Fibroblast of lung (primary cell): ENCODE measurements at regions not wholly inside any gene's neighbourhood (a gene's known extent, or its start where the extent isn't known, plus 50 kb on each side); places are given as distances from the start of the nearest gene placed in this dataset.

Experiments
- DNase-seq, 2 donors: peaks; one replicate each; pipeline versions ENCODE4 v3.0.0 to v3.0.0-alpha.2; 2010; ENCODE audit warnings: low read depth in 2 of 2
- H2AFZ ChIP-seq: 2 replicates; pipeline ENCODE4 v1.5.1; 2012; ENCODE audit warnings: low read length, control low read depth, inconsistent platforms
- H3K27ac ChIP-seq: 2 replicates; pipeline ENCODE4 v1.5.1; 2011; ENCODE audit warnings: low read length, control low read depth; ENCODE audit not compliant: insufficient read depth
- H3K27me3 ChIP-seq: 2 replicates; pipeline ENCODE4 v1.5.1; 2011; ENCODE audit warnings: mild to moderate bottlenecking, low read length; ENCODE audit not compliant: control insufficient read depth, insufficient read depth
- H3K36me3 ChIP-seq: 2 replicates; pipeline ENCODE4 v1.5.1; 2011; ENCODE audit warnings: low read length; ENCODE audit not compliant: control insufficient read depth, insufficient read depth
- H3K4me1 ChIP-seq: 2 replicates; pipeline ENCODE4 v1.5.1; 2011; ENCODE audit warnings: low read length; ENCODE audit not compliant: control insufficient read depth, insufficient read depth; ENCODE audit errors: extremely low read depth
- H3K4me2 ChIP-seq: 2 replicates; pipeline ENCODE4 v1.5.1; 2011; ENCODE audit warnings: low read length, control low read depth; ENCODE audit not compliant: insufficient read depth; ENCODE audit errors: extremely low read depth
- H3K4me3 ChIP-seq, 4 experiments: fragments of 200-600 bp in 1 of 4; sonication (generic) in 1 of 4; replicated peaks in 1 of 4; 2 replicates each; pipeline ENCODE4 v1.5.1; 2011 to 2016; ENCODE audit warnings: low read length in 4 of 4, low read depth in 3 of 4, mild to moderate bottlenecking in 3 of 4, control low read depth in 2 of 4, inconsistent platforms in 1 of 4, mixed read lengths in 1 of 4; ENCODE audit not compliant: insufficient read depth in 1 of 4; ENCODE audit errors: control extremely low read depth in 1 of 4
- H3K79me2 ChIP-seq: 2 replicates; pipeline ENCODE4 v1.5.1; 2012; ENCODE audit warnings: mild to moderate bottlenecking, low read length, inconsistent platforms; ENCODE audit not compliant: control insufficient read depth, insufficient read depth
- H3K9ac ChIP-seq: 2 replicates; pipeline ENCODE4 v1.5.1; 2011; ENCODE audit warnings: mild to moderate bottlenecking, low read length, control low read depth; ENCODE audit not compliant: insufficient read depth
- H3K9me3 ChIP-seq: 2 replicates; pipeline ENCODE4 v1.5.1; 2012; ENCODE audit warnings: low read depth, low read length; ENCODE audit not compliant: control insufficient read depth, insufficient read depth
- H4K20me1 ChIP-seq: 2 replicates; pipeline ENCODE4 v1.5.1; 2011; ENCODE audit warnings: low read length; ENCODE audit not compliant: control insufficient read depth, insufficient read depth; ENCODE audit errors: extremely low read depth
- EZH2 ChIP-seq: IDR thresholded peaks from 2 replicates; pipeline ENCODE4 v1.5.1; 2012; ENCODE audit warnings: low read length, control low read depth, mild to moderate bottlenecking; ENCODE audit errors: missing control alignments
- TF ChIP-seq, protein P1 (sequence below), 2 donors: IDR thresholded peaks in 1 of 2; conservative IDR thresholded peaks in 1 of 2; 1 replicate in 1 of 2; 2 replicates in 1 of 2; pipeline ENCODE4 v1.5.1; 2011 to 2012; ENCODE audit warnings: low read length in 2 of 2, control low read depth in 1 of 2, inconsistent platforms in 1 of 2, low read depth in 1 of 2, mild to moderate bottlenecking in 1 of 2

DNA sequence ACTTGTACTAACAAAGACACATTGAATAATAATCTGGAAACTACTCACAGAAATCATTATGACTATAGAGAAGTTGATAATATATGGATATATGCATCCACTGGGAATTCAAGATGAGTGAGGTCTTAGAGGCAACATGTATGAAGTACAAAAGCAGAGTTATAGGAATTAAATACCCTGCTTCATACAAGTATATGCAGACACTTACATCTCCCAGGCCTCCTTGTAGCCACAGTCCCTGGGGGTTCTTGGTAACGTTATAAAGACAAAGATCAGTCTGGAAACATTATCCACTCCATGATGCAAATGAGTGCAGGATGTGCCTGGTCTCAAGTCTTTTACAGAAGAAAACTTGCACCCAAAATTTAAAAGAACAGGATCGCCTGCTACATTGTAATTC is 92.4 kb upstream of the ANXA1 start:
- DNase-seq = no peak

DNA sequence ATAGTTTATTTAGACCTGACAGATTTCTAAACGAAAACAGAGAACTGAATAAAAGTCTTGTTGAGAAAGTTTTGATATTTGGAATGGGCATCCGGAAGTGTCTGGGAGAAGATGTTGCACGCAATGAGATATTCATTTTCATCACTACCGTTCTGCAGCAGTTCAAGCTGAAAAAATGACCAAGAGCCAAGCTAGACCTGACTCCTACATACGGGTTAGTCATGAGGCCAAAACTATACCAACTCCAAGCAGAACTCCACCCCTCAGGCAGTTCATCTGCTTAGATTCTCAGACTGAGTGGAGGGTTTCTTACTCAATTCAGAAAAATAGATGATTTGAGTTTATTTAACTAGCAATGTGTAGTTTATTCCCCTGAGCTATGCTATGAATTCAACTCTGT is 95.4 kb upstream of the ANXA1 start:
- Histone ChIP-seq H3K4me1 (no peaks in the 10 kb centered on the region), H2AFZ (no peak overlapping the region), H3K9me3 (no peaks in the 10 kb centered on the region), H3K4me2 (no peak overlapping the region), H3K79me2 (no peaks in the 10 kb centered on the region), H3K4me3 (no peak overlapping the region), H4K20me1 (no peaks in the 10 kb centered on the region), H3K27me3 (no peaks in the 10 kb centered on the region), H3K36me3 (no peaks in the 10 kb centered on the region), H3K27ac (no peak overlapping the region), H3K9ac (no peak overlapping the region)
- DNase-seq = no peak
- no peak for TF ChIP-seq EZH2
- TF ChIP-seq, protein P1, sequence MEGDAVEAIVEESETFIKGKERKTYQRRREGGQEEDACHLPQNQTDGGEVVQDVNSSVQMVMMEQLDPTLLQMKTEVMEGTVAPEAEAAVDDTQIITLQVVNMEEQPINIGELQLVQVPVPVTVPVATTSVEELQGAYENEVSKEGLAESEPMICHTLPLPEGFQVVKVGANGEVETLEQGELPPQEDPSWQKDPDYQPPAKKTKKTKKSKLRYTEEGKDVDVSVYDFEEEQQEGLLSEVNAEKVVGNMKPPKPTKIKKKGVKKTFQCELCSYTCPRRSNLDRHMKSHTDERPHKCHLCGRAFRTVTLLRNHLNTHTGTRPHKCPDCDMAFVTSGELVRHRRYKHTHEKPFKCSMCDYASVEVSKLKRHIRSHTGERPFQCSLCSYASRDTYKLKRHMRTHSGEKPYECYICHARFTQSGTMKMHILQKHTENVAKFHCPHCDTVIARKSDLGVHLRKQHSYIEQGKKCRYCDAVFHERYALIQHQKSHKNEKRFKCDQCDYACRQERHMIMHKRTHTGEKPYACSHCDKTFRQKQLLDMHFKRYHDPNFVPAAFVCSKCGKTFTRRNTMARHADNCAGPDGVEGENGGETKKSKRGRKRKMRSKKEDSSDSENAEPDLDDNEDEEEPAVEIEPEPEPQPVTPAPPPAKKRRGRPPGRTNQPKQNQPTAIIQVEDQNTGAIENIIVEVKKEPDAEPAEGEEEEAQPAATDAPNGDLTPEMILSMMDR (conservative IDR thresholded peaks at IDR 0.05 in 1 of 2, IDR thresholded peaks at IDR 0.05 in 1 of 2; ENCODE audit: low read depth in 1 of 2, low read length in 2 of 2) = no peak

More for the DNA sequence above, 92.4 kb upstream of the ANXA1 start:
- Histone ChIP-seq H3K4me2 (no peak overlapping the region), H4K20me1 (no peaks in the 10 kb centered on the region), H3K4me1 (no peaks in the 10 kb centered on the region), H2AFZ (no peak overlapping the region), H3K36me3 (no peaks in the 10 kb centered on the region), H3K27ac (no peak overlapping the region), H3K27me3 (no peaks in the 10 kb centered on the region), H3K9ac (no peak overlapping the region), H3K79me2 (no peaks in the 10 kb centered on the region), H3K9me3 (no peaks in the 10 kb centered on the region), H3K4me3 (no peak overlapping the region)
- TF ChIP-seq, protein P1 (conservative IDR thresholded peaks at IDR 0.05 in 1 of 2, IDR thresholded peaks at IDR 0.05 in 1 of 2; ENCODE audit: low read depth in 1 of 2, low read length in 2 of 2) = no peak
- no peak for TF ChIP-seq EZH2

DNA sequence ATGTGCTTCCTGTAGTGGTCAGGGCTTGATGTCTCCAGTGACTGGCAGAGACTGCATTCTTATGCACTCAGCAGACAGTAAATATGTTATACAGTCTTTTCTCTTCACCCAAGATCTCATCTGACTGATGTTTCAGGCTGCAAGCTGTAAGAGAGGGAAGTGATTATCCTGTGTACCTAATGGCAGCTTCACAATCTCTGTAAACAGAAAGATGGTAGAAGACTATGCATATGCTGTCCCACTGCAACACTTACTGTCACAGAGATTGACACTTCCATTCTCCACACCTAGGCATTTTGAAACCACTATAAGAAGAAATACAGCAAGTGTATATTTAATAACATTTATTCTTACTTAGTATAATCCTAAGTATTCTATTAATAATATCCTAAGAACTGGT is 97.6 kb upstream of the ANXA1 start:
- H3K27me3 ChIP-seq = no peaks in the 10 kb centered on the region
- no peaks in the 10 kb centered on the region for H3K79me2 ChIP-seq
- TF ChIP-seq, protein P1 (conservative IDR thresholded peaks at IDR 0.05 in 1 of 2, IDR thresholded peaks at IDR 0.05 in 1 of 2; ENCODE audit: low read depth in 1 of 2, low read length in 2 of 2) = no peak
- no peak for TF ChIP-seq EZH2
- H3K27ac ChIP-seq = no peak overlapping the region
- no peak overlapping the region for H3K9ac ChIP-seq
- H3K4me3 ChIP-seq = no peak overlapping the region
- no peaks in the 10 kb centered on the region for H4K20me1 ChIP-seq
- no peak for DNase-seq
- H3K4me2 ChIP-seq = no peak overlapping the region
- H3K36me3 ChIP-seq = no peaks in the 10 kb centered on the region
- H3K9me3 ChIP-seq = no peaks in the 10 kb centered on the region
- peaks cover 3% of the 10 kb centered on the region for H3K4me1 ChIP-seq
- H2AFZ ChIP-seq = no peak overlapping the region
